Stimulated activated CD8-positive, alpha-beta memory T cell treated with anti-CD3 and anti-CD28 coated beads, Interleukin-15, amount 100 ng/mL, for 48 hours (primary cell): ENCODE measurements at regions not wholly inside any gene's neighbourhood (a gene's known extent, or its start where the extent isn't known, plus 50 kb on each side); places are given as distances from the start of the nearest gene placed in this dataset.
"Not testable (repeated sequence)": the region's sequence is repeated elsewhere in the genome, so short reads cannot be mapped to it uniquely, and the experiment has no call there.

Source experiments
- DNase-seq, 2 donors: peaks; one replicate each; pipeline ENCODE4 v3.0.0-alpha.2; 2020; ENCODE audit warnings: low read depth in 2 of 2

- no peak for DNase-seq
Observed at GRCh38 chr15:70376031-70376928, 278.6 kb upstream of the TLE3 start.

- DNase-seq, result no peak
Observed at GRCh38 chr15:70375586-70375985, 277.9 kb upstream of the TLE3 start.

- no peak for DNase-seq
Observed at GRCh38 chr15:70375006-70375431, 277.3 kb upstream of the TLE3 start.

- DNase-seq, result no peak
Observed at GRCh38 chr15:70374096-70374495, 276.4 kb upstream of the TLE3 start.

- not testable (repeated sequence) for DNase-seq
Observed at GRCh38 chr15:70373439-70373838, 275.7 kb upstream of the TLE3 start.

GRCh38 chr15:70367913-70368705 lies 270.4 kb upstream of the TLE3 start:
- DNase-seq, result not testable (repeated sequence)

- DNase-seq, result not testable (repeated sequence)
Observed at GRCh38 chr15:70364023-70364422, 266.3 kb upstream of the TLE3 start.

- no peak for DNase-seq
Observed at GRCh38 chr15:70362886-70363285, 265.2 kb upstream of the TLE3 start.

GRCh38 chr15:70362350-70362749 lies 264.6 kb upstream of the TLE3 start:
- no peak for DNase-seq

- DNase-seq, result no peak
Observed at GRCh38 chr15:70361891-70362290, 264.2 kb upstream of the TLE3 start.

- no peak for DNase-seq
Observed at GRCh38 chr15:70361106-70361505, 263.4 kb upstream of the TLE3 start.

- DNase-seq, result no peak
Observed at GRCh38 chr15:70358871-70359647, 261.3 kb upstream of the TLE3 start.

GRCh38 chr15:70358011-70358819 lies 260.5 kb upstream of the TLE3 start:
- DNase-seq, result no peak

GRCh38 chr15:70357453-70357852 lies 259.7 kb upstream of the TLE3 start:
- no peak for DNase-seq

GRCh38 chr15:70356919-70357318 lies 259.2 kb upstream of the TLE3 start:
- DNase-seq, result no peak

- DNase-seq, result no peak
Observed at GRCh38 chr15:70356062-70356860, 258.5 kb upstream of the TLE3 start.

GRCh38 chr15:70355275-70355795 lies 257.6 kb upstream of the TLE3 start:
- no peak for DNase-seq

GRCh38 chr15:70354346-70354905 lies 256.7 kb upstream of the TLE3 start:
- DNase-seq, result no peak

GRCh38 chr15:70353606-70354345 lies 256.1 kb upstream of the TLE3 start:
- no peak for DNase-seq
